Common myeloid progenitor, CD34-positive (primary cell): ENCODE measurements at regions not wholly inside any gene's neighbourhood (a gene's known extent, or its start where the extent isn't known, plus 50 kb on each side); places are given as distances from the start of the nearest gene placed in this dataset.
A peak's percentile ranks its signal among the peaks of the same experiment; 100 is the strongest.
"Not testable (repeated sequence)": the region's sequence is repeated elsewhere in the genome, so short reads cannot be mapped to it uniquely, and the experiment has no call there.

Source experiments
- CTCF ChIA-PET: fragments of 350-600 bp; sonication (Branson Sonifier 250); formaldehyde crosslinking; loops from one replicate; lab custom pipeline; 2021; ENCODE audit warnings: antibody characterized with exemption; lab: Charles Lee
- POLR2A ChIA-PET: fragments of 350-600 bp; sonication (Branson Sonifier 250); formaldehyde crosslinking; loops from one replicate; lab custom pipeline; 2021; ENCODE audit warnings: antibody characterized with exemption; lab: Charles Lee
- DNase-seq, 3 donors: peaks; one replicate each; pipeline versions ENCODE4 v3.0.0 to v3.0.0-alpha.2; 2013
- H3K27ac ChIP-seq, 2 experiments: 1 replicate in 1 of 2; 2 replicates in 1 of 2; pipeline ENCODE4 v1.7.0; 2013; ENCODE audit warnings: inconsistent platforms in 2 of 2, low read length in 2 of 2, mild to moderate bottlenecking in 2 of 2, low read depth in 1 of 2, moderate library complexity in 1 of 2; ENCODE audit not compliant: severe bottlenecking in 2 of 2, insufficient read depth in 1 of 2, poor library complexity in 1 of 2
- H3K27me3 ChIP-seq, 5 experiments: replicated peaks in 2 of 5; 1 replicate in 3 of 5; 2 replicates in 2 of 5; pipeline versions ENCODE4 v1.6.1 to v1.7.0; 2013; ENCODE audit warnings: low read length in 4 of 5, mild to moderate bottlenecking in 2 of 5, moderate library complexity in 2 of 5, inconsistent platforms in 1 of 5; ENCODE audit not compliant: insufficient read depth in 5 of 5, control insufficient read depth in 4 of 5
- H3K36me3 ChIP-seq, 4 experiments: 1 replicate in 2 of 4; 2 replicates in 2 of 4; pipeline versions ENCODE4 v1.6.1 to v1.7.0; 2013; ENCODE audit warnings: low read length in 3 of 4, control low read depth in 1 of 4, mild to moderate bottlenecking in 1 of 4; ENCODE audit not compliant: control insufficient read depth in 4 of 4, insufficient read depth in 4 of 4
- H3K4me1 ChIP-seq, 4 experiments: 1 replicate in 3 of 4; 2 replicates in 1 of 4; pipeline versions ENCODE4 v1.6.1 to v1.7.1; 2013; ENCODE audit warnings: low read length in 3 of 4, mild to moderate bottlenecking in 3 of 4, control low read depth in 1 of 4, inconsistent platforms in 1 of 4, moderate library complexity in 1 of 4; ENCODE audit not compliant: control insufficient read depth in 4 of 4, insufficient read depth in 4 of 4; ENCODE audit errors: control extremely low read depth in 1 of 4
- H3K4me3 ChIP-seq, 7 experiments: 1 replicate in 4 of 7; 2 replicates in 3 of 7; pipeline versions ENCODE4 v1.5.1 to v1.7.0; 2013; ENCODE audit warnings: mild to moderate bottlenecking in 7 of 7, low read length in 6 of 7, moderate library complexity in 6 of 7, inconsistent platforms in 2 of 7, low read depth in 2 of 7, control low read depth in 1 of 7; ENCODE audit not compliant: insufficient read depth in 4 of 7, control insufficient read depth in 1 of 7; ENCODE audit errors: extremely low read depth in 1 of 7
- H3K9me3 ChIP-seq, 5 experiments: 1 replicate in 4 of 5; 2 replicates in 1 of 5; pipeline versions ENCODE4 v1.6.1 to v1.7.1; 2013; ENCODE audit warnings: low read length in 4 of 5, mild to moderate bottlenecking in 2 of 5, inconsistent platforms in 1 of 5, low read depth in 1 of 5, moderate library complexity in 1 of 5; ENCODE audit not compliant: control insufficient read depth in 4 of 5, insufficient read depth in 2 of 5; ENCODE audit errors: control extremely low read depth in 1 of 5
- WGBS: methylation state at CpG from one replicate; pipeline ENCODE4 v1.1.5; 2013; ENCODE audit not compliant: insufficient coverage; 5-methylcytosine and 5-hydroxymethylcytosine counted together

DNA sequence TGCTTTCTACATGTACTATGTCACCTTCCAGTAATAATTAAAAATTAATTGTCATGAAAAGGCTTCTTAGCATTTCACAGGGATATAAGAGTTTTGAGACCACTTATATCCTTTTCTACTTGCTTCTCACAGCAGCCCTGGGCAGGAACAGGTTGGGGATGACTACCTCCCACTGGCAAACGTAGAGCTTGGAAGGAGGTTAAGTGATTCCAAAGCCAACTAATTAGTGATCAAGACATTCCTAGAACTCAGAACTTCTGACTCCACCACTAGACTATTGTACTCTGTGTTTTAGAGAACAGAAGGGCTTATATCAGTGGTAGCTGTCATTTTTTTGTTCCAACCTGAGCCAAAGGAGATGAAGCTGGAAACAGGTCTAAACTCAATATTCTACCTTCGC is 364.5 kb upstream of the BOD1L1 start:
- Histone ChIP-seq H3K27me3 (no peaks in the 10 kb centered on the region), H3K36me3 (no peaks in the 10 kb centered on the region), H3K4me3 (no peak overlapping the region), H3K27ac (no peak overlapping the region), H3K4me1 (no peaks in the 10 kb centered on the region), H3K9me3 (no peaks in the 10 kb centered on the region)
- DNase-seq: no peak
- WGBS: 100% methylated on average over 1 of the region's 2 CpGs
- POLR2A ChIA-PET: no interaction called here
- CTCF ChIA-PET: interaction anchor here (1.1 kb wide), 1 partner anchor 13 kb away, joined by 4 read pairs; no protein-coding TSS in a partner anchor

DNA sequence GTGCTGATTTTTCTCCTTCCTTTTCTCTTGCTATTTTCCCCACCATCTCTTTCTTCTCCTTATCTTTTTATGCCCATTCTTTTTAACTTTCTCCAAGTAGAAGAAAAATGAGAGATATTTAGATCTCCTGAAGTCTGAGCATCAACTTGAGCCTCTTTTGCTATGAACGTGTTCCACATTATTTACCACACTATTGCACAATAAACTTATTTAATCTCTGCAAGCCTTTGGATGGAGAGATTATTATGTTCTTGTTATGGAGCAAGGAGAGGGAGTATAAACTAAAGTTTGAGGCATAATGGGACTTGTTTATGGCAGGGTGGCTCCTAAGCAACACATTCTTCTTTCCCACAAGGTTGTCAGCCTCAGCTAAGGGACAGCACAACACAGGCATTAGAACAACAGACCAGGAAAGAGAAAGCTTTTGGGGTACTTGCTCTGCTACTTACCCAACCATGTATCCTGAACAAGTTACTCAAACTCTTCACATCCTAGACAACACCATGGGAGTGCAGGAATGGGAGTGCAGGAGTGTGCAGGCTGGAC is 365.5 kb upstream of the BOD1L1 start:
- Histone ChIP-seq H3K4me3 (no peak overlapping the region), H3K27ac (no peak overlapping the region), H3K4me1 (no peaks in the 10 kb centered on the region), H3K9me3 (no peaks in the 10 kb centered on the region), H3K27me3 (no peaks in the 10 kb centered on the region), H3K36me3 (no peaks in the 10 kb centered on the region)
- DNase-seq: no peak
- ChIA-PET CTCF (interaction anchor here (1.1 kb wide), 1 partner anchor 12 kb away, joined by 4 read pairs; no protein-coding TSS in a partner anchor), POLR2A (no interaction called here)
- WGBS: no CpG with 5 or more reads among the region's 1 CpG

DNA sequence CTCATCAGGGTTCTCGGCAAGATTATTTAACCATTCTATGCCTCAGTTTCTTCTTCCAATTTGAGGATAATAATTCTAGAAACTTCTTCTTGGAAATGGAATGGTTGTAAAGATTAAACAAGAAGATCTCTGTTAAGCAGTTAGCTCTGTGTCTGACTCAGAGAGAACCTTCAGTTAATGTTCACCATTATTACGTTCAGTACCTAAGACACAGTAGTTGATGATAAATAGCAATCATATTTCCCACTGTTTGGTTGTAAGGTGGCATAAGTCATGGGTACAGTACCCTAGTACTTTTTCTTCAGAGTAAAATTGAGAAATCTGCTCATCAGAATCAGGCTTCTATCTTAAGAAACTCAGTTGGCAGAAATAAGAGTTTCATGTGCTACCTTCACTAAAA is 366.5 kb upstream of the BOD1L1 start:
- WGBS: no CpG with 5 or more reads among the region's 2 CpGs
- Histone ChIP-seq H3K27me3 (no peaks in the 10 kb centered on the region), H3K9me3 (no peaks in the 10 kb centered on the region), H3K36me3 (no peaks in the 10 kb centered on the region), H3K27ac (no peak overlapping the region), H3K4me1 (no peaks in the 10 kb centered on the region), H3K4me3 (no peak overlapping the region)
- ChIA-PET POLR2A (no interaction called here), CTCF (interaction anchor here (1.3 kb wide), 1 partner anchor 9 kb away, joined by 3 read pairs; no protein-coding TSS in a partner anchor)
- DNase-seq: no peak

DNA sequence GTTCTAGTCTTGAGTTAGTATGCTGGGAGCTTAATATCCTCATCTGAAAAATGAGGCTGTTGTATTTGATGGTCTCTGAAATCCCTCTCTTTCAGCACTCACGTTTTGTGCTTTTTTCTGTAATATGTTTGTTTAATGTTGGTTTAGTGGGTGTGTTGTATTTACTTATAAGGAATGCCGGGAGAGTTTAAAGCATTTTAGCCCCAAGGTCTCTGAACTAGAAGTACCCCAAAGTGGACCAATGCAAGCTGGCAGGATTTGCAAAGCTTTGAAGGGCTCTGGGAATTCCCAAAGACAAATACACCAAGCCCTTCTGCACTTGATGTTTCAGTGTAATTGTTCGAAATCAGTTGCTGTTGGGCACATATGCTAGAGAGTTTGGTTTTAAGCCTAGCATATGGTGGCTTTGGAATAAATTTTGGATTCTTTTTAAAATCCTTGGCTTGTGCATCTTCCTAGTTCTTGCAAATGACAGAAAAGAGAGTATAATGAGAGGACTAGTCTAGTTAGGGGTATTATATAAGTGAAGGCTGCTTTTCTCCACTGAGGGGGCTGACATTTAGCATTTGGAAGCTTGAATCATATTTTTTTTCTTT is 371.4 kb upstream of the BOD1L1 start:
- Histone ChIP-seq H3K9me3 (peaks cover 0 to 23% (median 10%) of the 10 kb centered on the region in 5 experiments), H3K4me1 (no peaks in the 10 kb centered on the region), H3K4me3 (no peak overlapping the region), H3K27ac (no peak overlapping the region), H3K36me3 (no peaks in the 10 kb centered on the region), H3K27me3 (no peaks in the 10 kb centered on the region)
- ChIA-PET CTCF (no interaction called here), POLR2A (no interaction called here)
- 100% methylated on average over 1 of the region's 3 CpGs for WGBS
- no peak for DNase-seq

DNA sequence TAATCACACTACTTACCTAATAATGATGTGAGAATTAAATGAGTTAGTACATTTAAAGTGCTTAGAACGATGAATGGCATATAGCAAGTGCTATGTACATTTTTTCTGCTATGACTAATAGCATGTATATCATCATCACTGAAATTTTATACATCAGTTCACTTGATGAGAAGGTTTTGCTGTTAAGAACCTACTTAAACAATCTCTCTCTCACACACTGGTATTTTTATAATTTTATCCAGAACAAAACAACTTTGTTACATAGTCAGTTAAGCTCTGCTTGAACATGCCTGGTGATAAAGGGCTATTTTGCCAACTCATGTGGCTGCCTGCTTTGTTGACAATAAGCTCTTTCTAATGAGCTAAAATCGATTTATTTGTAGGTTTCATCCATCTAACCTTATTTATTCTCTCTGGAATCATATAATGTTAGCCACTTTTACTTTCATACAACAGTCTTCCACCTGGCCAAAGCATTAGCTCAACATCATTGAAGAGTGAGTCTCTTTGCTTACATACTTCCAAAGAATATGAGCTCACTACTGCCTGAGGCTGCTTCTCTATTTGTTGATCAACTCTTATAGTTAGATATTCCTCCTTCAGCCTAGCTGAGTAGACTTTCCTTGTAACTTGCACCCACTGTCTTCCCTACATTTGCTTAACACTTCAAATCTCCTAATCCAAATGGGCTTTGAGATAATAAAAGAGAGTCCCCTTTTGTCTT is 372.7 kb upstream of the BOD1L1 start:
- no peak overlapping the region for H3K27ac ChIP-seq
- 100% methylated on average over 1 of the region's 2 CpGs for WGBS
- H3K36me3 ChIP-seq: no peaks in the 10 kb centered on the region
- no peak overlapping the region for H3K4me3 ChIP-seq
- ChIA-PET CTCF (interaction anchor here (1.2 to 1.3 kb wide), 2 partner anchors 11 to 13 kb away, joined by 4 read pairs; no protein-coding TSS in a partner anchor), POLR2A (no interaction called here)
- H3K27me3 ChIP-seq: no peaks in the 10 kb centered on the region
- H3K9me3 ChIP-seq: peaks cover 0 to 25% (median 10%) of the 10 kb centered on the region in 5 experiments
- no peaks in the 10 kb centered on the region for H3K4me1 ChIP-seq
- no peak for DNase-seq

DNA sequence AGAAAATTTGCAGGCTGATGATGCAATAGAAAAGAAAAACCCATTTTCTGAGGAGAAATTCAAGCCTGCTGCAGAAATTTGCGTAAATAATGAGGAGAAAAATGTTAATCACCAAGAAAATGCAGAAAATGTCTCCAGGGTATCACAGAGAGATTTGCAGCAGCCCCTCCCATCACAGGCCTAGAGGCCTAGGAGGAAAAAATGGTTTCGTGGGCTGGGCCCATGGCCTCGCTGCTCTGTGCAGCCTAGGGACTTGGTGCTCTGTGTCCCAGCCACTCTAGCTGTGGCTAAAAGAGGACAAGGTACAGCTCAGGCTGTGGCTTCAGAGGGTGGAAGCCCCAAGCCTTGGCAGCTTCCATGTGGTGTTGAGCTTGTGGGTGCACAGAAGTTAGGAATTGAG is 374.8 kb upstream of the BOD1L1 start:
- H3K9me3 ChIP-seq: peaks cover 0 to 25% (median 10%) of the 10 kb centered on the region in 5 experiments
- WGBS: 78% methylated on average over 3 of the region's 3 CpGs
- CTCF ChIA-PET, H3K4me3 ChIP-seq, H3K27ac ChIP-seq, POLR2A ChIA-PET, H3K36me3 ChIP-seq, H3K4me1 ChIP-seq, H3K27me3 ChIP-seq, DNase-seq: not testable (repeated sequence)

DNA sequence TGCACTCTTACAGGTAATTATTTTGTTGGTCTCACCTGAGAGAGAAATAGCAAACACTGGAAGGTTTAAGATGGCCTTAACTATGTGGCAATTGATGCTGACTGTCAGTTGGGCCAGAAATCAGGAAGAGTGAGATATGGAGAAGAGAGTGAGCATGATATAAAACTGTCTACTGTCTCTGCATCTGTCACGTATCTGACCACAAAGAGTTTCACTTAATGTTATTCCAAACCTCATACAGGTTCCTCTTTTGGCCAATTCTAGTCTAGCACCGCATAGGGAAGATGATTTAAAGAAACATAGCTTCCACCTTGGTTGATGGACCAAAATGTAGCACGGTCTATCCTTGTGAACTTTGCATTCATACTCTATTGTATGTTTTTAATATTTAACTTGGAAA is 381.0 kb upstream of the BOD1L1 start:
- DNase-seq: peak; percentile 23 to 85 (median 75)
- Histone ChIP-seq H3K27ac (no peak overlapping the region), H3K4me1 (peaks cover 0 to 7% (median 2%) of the 10 kb centered on the region in 4 experiments), H3K36me3 (no peaks in the 10 kb centered on the region), H3K27me3 (no peaks in the 10 kb centered on the region), H3K4me3 (no peak overlapping the region), H3K9me3 (peaks cover 0 to 6% (median under 1%) of the 10 kb centered on the region in 5 experiments)
- CTCF ChIA-PET: no interaction called here
- WGBS: no CpG with 5 or more reads among the region's 3 CpGs
- POLR2A ChIA-PET: no interaction called here
